NB4 (cell line): ENCODE measurements at regions not wholly inside any gene's neighbourhood (a gene's known extent, or its start where the extent isn't known, plus 50 kb on each side); places are given as distances from the start of the nearest gene placed in this dataset.

ENCODE experiments used
- CTCF ChIP-seq: IDR thresholded peaks from one replicate; pipeline ENCODE4 v1.5.1; 2012; ENCODE audit warnings: low read depth, low read length
- MAX ChIP-seq: IDR thresholded peaks from 2 replicates; pipeline ENCODE4 v1.6.1; 2011; ENCODE audit warnings: low read depth, low read length
- MYC ChIP-seq: IDR thresholded peaks from 2 replicates; pipeline ENCODE4 v1.6.1; 2011; ENCODE audit warnings: low read depth, low read length

- no peak for TF ChIP-seq MAX
- TF ChIP-seq CTCF = no peak
- TF ChIP-seq MYC = no peak
Measured at GRCh38 chr2:70388128-70388527, 86.3 kb upstream of the FAM136A start.
